ENCODE measurements at regions not wholly inside any gene's neighbourhood (a gene's known extent, or its start where the extent isn't known, plus 50 kb on each side); places are given as distances from the start of the nearest gene placed in this dataset.

GRCh38 chr2:189247276-189247675, 67.7 kb upstream of the COL5A2 start:
- DNase-seq (ENCODE audit: low read depth in 2 of 2) = no peak
- no peak for TF ChIP-seq CTCF (IDR thresholded peaks at IDR 0.05; ENCODE audit: low read depth, low read length)
- H3K4me3 ChIP-seq (replicated peaks in 1 of 2; ENCODE audit: low read depth in 2 of 2, low read length in 2 of 2) = no peak overlapping the region

- TF ChIP-seq CTCF (IDR thresholded peaks at IDR 0.05; ENCODE audit: low read depth, low read length) = no peak
- peak in 1 of 2 donors; percentile 54 for DNase-seq (ENCODE audit: low read depth in 2 of 2)
- H3K4me3 ChIP-seq (replicated peaks in 1 of 2; ENCODE audit: low read depth in 2 of 2, low read length in 2 of 2) = no peak overlapping the region
These were observed 68.6 kb upstream of the COL5A2 start for GRCh38 chr2:189248141-189248540.

- H3K4me3 ChIP-seq (replicated peaks in 1 of 2; ENCODE audit: low read depth in 2 of 2, low read length in 2 of 2) = no peak overlapping the region
- DNase-seq (ENCODE audit: low read depth in 2 of 2) = peak; percentile 56 to 78
- no peak for TF ChIP-seq CTCF (IDR thresholded peaks at IDR 0.05; ENCODE audit: low read depth, low read length)
These were observed 69.6 kb upstream of the COL5A2 start for GRCh38 chr2:189249171-189249570.

- DNase-seq (ENCODE audit: low read depth in 2 of 2) = peak in 1 of 2 donors; percentile 39
These were observed 70.3 kb upstream of the COL5A2 start for GRCh38 chr2:189249901-189250300.

GRCh38 chr2:189252991-189253675, 73.6 kb upstream of the COL5A2 start:
- no peak overlapping the region for H3K4me3 ChIP-seq (replicated peaks in 1 of 2; ENCODE audit: low read depth in 2 of 2, low read length in 2 of 2)
- no peak for DNase-seq (ENCODE audit: low read depth in 2 of 2)
- TF ChIP-seq CTCF (IDR thresholded peaks at IDR 0.05; ENCODE audit: low read depth, low read length) = no peak

More at GRCh38 chr2:189249901-189250300, 70.3 kb upstream of the COL5A2 start:
- TF ChIP-seq CTCF (IDR thresholded peaks at IDR 0.05; ENCODE audit: low read depth, low read length) = no peak
- no peak overlapping the region for H3K4me3 ChIP-seq (replicated peaks in 1 of 2; ENCODE audit: low read depth in 2 of 2, low read length in 2 of 2)

GRCh38 chr2:189253836-189254235, 74.3 kb upstream of the COL5A2 start:
- no peak for DNase-seq (ENCODE audit: low read depth in 2 of 2)
- no peak for TF ChIP-seq CTCF (IDR thresholded peaks at IDR 0.05; ENCODE audit: low read depth, low read length)
- no peak overlapping the region for H3K4me3 ChIP-seq (replicated peaks in 1 of 2; ENCODE audit: low read depth in 2 of 2, low read length in 2 of 2)
